OCI-LY1 (cell line): ENCODE measurements at regions not wholly inside any gene's neighbourhood (a gene's known extent, or its start where the extent isn't known, plus 50 kb on each side); places are given as distances from the start of the nearest gene placed in this dataset.

Experiments
- H2AFZ ChIP-seq: fragments of 200-600 bp; sonication (generic), shearing (Covaris generic); 2 replicates; pipeline ENCODE4 v1.6.0; 2014; ENCODE audit warnings: antibody characterized with exemption, mild to moderate bottlenecking, low read length
- H3F3A ChIP-seq: fragments of 200-600 bp; sonication (generic), shearing (Covaris generic); 2 replicates; pipeline ENCODE4 v1.6.0; 2014; ENCODE audit warnings: mild to moderate bottlenecking, antibody characterized with exemption, low read length, moderate library complexity; ENCODE audit not compliant: insufficient read depth
- H3K27ac ChIP-seq: fragments of 200-600 bp; sonication (generic); 2 replicates; pipeline ENCODE4 v1.5.1; 2014; ENCODE audit warnings: low read length, mixed run types, mild to moderate bottlenecking, low read depth; ENCODE audit not compliant: poor library complexity, severe bottlenecking
- H3K27me3 ChIP-seq: fragments of 200-600 bp; sonication (generic); 2 replicates; pipeline ENCODE4 v1.6.0; 2014; ENCODE audit warnings: antibody characterized with exemption, mild to moderate bottlenecking, low read length, moderate library complexity; ENCODE audit not compliant: insufficient read depth
- H3K36me3 ChIP-seq: fragments of 200-600 bp; sonication (generic); 2 replicates; pipeline ENCODE4 v1.6.1; 2014; ENCODE audit warnings: mild to moderate bottlenecking, antibody characterized with exemption, low read length, moderate library complexity, mixed read lengths; ENCODE audit not compliant: insufficient read depth
- H3K4me1 ChIP-seq: fragments of 200-600 bp; sonication (generic); 2 replicates; pipeline ENCODE4 v1.5.1; 2014; ENCODE audit warnings: mild to moderate bottlenecking, low read length, moderate library complexity; ENCODE audit not compliant: insufficient read depth, severe bottlenecking
- H3K4me2 ChIP-seq: fragments of 200-600 bp; sonication (generic), shearing (Covaris generic); 2 replicates; pipeline ENCODE4 v1.6.1; 2014; ENCODE audit warnings: low read length
- H3K4me3 ChIP-seq: fragments of 200-600 bp; sonication (generic); 2 replicates; pipeline ENCODE4 v1.5.1; 2014; ENCODE audit warnings: low read length, low read depth, mild to moderate bottlenecking, mixed read lengths; ENCODE audit not compliant: poor library complexity, severe bottlenecking
- H3K79me2 ChIP-seq: fragments of 200-600 bp; shearing (Covaris generic); 2 replicates; pipeline ENCODE4 v1.6.1; 2016; ENCODE audit warnings: mixed run types, low read length, mixed read lengths; ENCODE audit not compliant: insufficient read depth
- H3K9ac ChIP-seq: fragments of 200-600 bp; sonication (generic), shearing (Covaris generic); 2 replicates; pipeline ENCODE4 v1.6.1; 2014; ENCODE audit warnings: mild to moderate bottlenecking, low read length, mixed read lengths
- H3K9me2 ChIP-seq: fragments of 200-600 bp; sonication (generic), shearing (Covaris generic); 2 replicates; pipeline ENCODE4 v1.6.1; 2014; ENCODE audit warnings: low read depth, mild to moderate bottlenecking, low read length, mixed read lengths
- H3K9me3 ChIP-seq: fragments of 200-600 bp; shearing (Covaris generic); 2 replicates; pipeline ENCODE4 v1.6.1; 2014; ENCODE audit warnings: low read length, mixed read lengths
- H4K20me1 ChIP-seq: fragments of 200-600 bp; sonication (generic), shearing (Covaris generic); 2 replicates; pipeline ENCODE4 v1.6.0; 2016; ENCODE audit warnings: mild to moderate bottlenecking, low read length; ENCODE audit not compliant: insufficient read depth
- EZH2 ChIP-seq: fragments of 200-600 bp; sonication (generic), shearing (Covaris generic); IDR thresholded peaks from 2 replicates; pipeline ENCODE4 v1.8.0; 2017; ENCODE audit warnings: borderline replicate concordance, mixed run types, mild to moderate bottlenecking, antibody characterized with exemption, low read length, moderate library complexity, mixed read lengths
- TF ChIP-seq, protein P1 (sequence below): fragments of 200-600 bp; sonication (generic), shearing (Covaris generic); IDR thresholded peaks from 2 replicates; pipeline ENCODE4 v1.5.1; 2017; ENCODE audit warnings: mild to moderate bottlenecking, antibody characterized with exemption, low read length, moderate library complexity, mixed read lengths

DNA sequence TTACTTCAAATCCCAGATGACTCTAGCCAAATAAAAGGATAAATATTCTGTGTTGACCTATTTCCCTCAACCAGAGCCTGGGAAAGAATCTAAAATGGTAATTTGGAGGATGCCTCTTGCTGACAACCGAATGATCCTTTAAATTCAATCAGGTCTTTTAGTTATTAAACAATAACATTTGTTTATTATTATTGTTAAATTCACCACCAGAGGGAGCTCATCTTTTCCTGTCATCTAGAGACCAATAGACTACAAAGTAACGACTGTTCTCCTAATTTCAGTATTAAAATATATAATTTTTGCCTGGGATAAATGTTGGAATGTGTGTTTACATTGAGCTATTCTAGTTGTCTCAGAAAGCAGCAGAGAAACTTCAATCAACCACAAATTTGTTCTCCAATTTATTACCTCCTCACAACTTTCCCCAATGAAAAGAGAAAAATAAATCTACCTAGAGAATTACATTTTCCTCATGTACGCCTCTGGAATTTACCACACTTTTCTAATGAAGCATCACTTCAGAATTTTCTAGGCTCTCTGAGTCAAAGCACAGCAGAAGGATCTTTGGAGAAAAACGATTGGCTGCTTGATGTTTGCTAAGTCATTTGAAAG lies 142.7 kb downstream of the SCG2 start:
- Histone ChIP-seq H3K4me2 (no peak overlapping the region), H3K27ac (no peak overlapping the region), H3K79me2 (no peaks in the 10 kb centered on the region), H3F3A (no peaks in the 10 kb centered on the region), H3K9ac (no peak overlapping the region), H3K4me1 (no peaks in the 10 kb centered on the region), H3K4me3 (no peak overlapping the region), H3K9me3 (no peaks in the 10 kb centered on the region), H2AFZ (no peak overlapping the region), H3K27me3 (no peaks in the 10 kb centered on the region), H3K9me2 (no peaks in the 10 kb centered on the region), H3K36me3 (no peaks in the 10 kb centered on the region), H4K20me1 (no peaks in the 10 kb centered on the region)
- TF ChIP-seq, protein P1, sequence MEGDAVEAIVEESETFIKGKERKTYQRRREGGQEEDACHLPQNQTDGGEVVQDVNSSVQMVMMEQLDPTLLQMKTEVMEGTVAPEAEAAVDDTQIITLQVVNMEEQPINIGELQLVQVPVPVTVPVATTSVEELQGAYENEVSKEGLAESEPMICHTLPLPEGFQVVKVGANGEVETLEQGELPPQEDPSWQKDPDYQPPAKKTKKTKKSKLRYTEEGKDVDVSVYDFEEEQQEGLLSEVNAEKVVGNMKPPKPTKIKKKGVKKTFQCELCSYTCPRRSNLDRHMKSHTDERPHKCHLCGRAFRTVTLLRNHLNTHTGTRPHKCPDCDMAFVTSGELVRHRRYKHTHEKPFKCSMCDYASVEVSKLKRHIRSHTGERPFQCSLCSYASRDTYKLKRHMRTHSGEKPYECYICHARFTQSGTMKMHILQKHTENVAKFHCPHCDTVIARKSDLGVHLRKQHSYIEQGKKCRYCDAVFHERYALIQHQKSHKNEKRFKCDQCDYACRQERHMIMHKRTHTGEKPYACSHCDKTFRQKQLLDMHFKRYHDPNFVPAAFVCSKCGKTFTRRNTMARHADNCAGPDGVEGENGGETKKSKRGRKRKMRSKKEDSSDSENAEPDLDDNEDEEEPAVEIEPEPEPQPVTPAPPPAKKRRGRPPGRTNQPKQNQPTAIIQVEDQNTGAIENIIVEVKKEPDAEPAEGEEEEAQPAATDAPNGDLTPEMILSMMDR, result peak; percentile 38
- TF ChIP-seq EZH2, result no peak

- Histone ChIP-seq H4K20me1 (no peaks in the 10 kb centered on the region), H3K4me2 (no peak overlapping the region), H3K27me3 (no peaks in the 10 kb centered on the region), H3K9me2 (no peaks in the 10 kb centered on the region), H3K4me3 (no peak overlapping the region), H3K4me1 (no peaks in the 10 kb centered on the region), H3F3A (no peaks in the 10 kb centered on the region), H3K9ac (no peak overlapping the region), H3K36me3 (no peaks in the 10 kb centered on the region), H3K27ac (no peak overlapping the region), H3K9me3 (no peaks in the 10 kb centered on the region), H3K79me2 (no peaks in the 10 kb centered on the region), H2AFZ (no peak overlapping the region)
- TF ChIP-seq EZH2, result no peak
- TF ChIP-seq, protein P1, result no peak
Measured at GRCh38 chr2:223460209-223460608, 142.0 kb downstream of the SCG2 start.

GRCh38 chr2:223460774-223461211 lies 141.4 kb downstream of the SCG2 start:
- no peaks in the 10 kb centered on the region for H3K9me2 ChIP-seq
- H3K4me2 ChIP-seq, result no peak overlapping the region
- H3K79me2 ChIP-seq, result no peaks in the 10 kb centered on the region
- no peak overlapping the region for H2AFZ ChIP-seq
- H3F3A ChIP-seq, result no peaks in the 10 kb centered on the region
- H3K9me3 ChIP-seq, result no peaks in the 10 kb centered on the region
- no peak overlapping the region for H3K9ac ChIP-seq
- no peaks in the 10 kb centered on the region for H4K20me1 ChIP-seq
- H3K4me1 ChIP-seq, result no peaks in the 10 kb centered on the region
- no peak for TF ChIP-seq EZH2
- TF ChIP-seq, protein P1, result no peak
- no peak overlapping the region for H3K27ac ChIP-seq
- H3K4me3 ChIP-seq, result no peak overlapping the region
- no peaks in the 10 kb centered on the region for H3K27me3 ChIP-seq
- no peaks in the 10 kb centered on the region for H3K36me3 ChIP-seq
